Mucosa of rectum (tissue), 2 donors: ENCODE measurements at regions not wholly inside any gene's neighbourhood (a gene's known extent, or its start where the extent isn't known, plus 50 kb on each side); places are given as distances from the start of the nearest gene placed in this dataset.
"Not testable (repeated sequence)": the region's sequence is repeated elsewhere in the genome, so short reads cannot be mapped to it uniquely, and the experiment has no call there.

Experiments used
- H3K27ac ChIP-seq, 2 donors: one replicate each; pipeline ENCODE4 v1.7.0; 2013; ENCODE audit warnings: inconsistent platforms in 2 of 2, low read depth in 2 of 2, low read length in 2 of 2
- H3K27me3 ChIP-seq, 2 donors: one replicate each; pipeline ENCODE4 v1.7.0; 2013; ENCODE audit warnings: low read length in 2 of 2; ENCODE audit not compliant: control insufficient read depth in 2 of 2, insufficient read depth in 2 of 2
- H3K36me3 ChIP-seq, 2 donors: one replicate each; pipeline ENCODE4 v1.7.0; 2013; ENCODE audit warnings: low read length in 2 of 2; ENCODE audit not compliant: control insufficient read depth in 2 of 2, insufficient read depth in 2 of 2
- H3K4me1 ChIP-seq, 2 donors: one replicate each; pipeline ENCODE4 v1.7.0; 2013; ENCODE audit warnings: low read length in 2 of 2, mild to moderate bottlenecking in 1 of 2; ENCODE audit not compliant: control insufficient read depth in 2 of 2, insufficient read depth in 2 of 2
- H3K4me3 ChIP-seq, 2 donors: one replicate each; pipeline ENCODE4 v1.7.0; 2013; ENCODE audit warnings: low read length in 2 of 2
- H3K9ac ChIP-seq, 2 donors: one replicate each; pipeline ENCODE4 v1.7.0; 2013; ENCODE audit warnings: low read length in 2 of 2, low read depth in 1 of 2, mild to moderate bottlenecking in 1 of 2
- H3K9me3 ChIP-seq, 2 donors: one replicate each; pipeline ENCODE4 v1.7.0; 2013; ENCODE audit warnings: low read length in 2 of 2; ENCODE audit not compliant: control insufficient read depth in 2 of 2
- donor health status: healthy.
- donor health status: Normal muscosa, but diverticular disease.

DNA sequence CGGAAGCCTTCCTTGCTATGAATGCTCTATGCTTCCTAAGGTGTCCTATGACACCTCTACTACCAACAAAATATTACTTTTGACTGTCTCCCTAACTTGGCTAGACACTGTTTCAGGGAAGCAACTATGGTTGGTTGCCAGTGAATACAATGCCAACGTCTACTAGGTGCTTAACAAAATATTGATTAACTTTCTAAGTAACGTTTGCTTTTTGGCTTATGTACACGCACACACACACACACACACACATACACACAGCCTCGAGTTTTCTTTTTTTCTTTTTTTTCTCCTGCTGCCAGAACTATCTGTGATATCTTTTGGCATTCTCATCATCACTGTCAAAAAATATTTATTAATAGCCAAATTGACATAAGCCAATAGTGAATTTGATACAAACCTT lies 864.0 kb downstream of the PLA2G4A start:
- Histone ChIP-seq H3K4me3 (no peak overlapping the region), H3K27ac (no peak overlapping the region), H3K27me3 (no peaks in the 10 kb centered on the region), H3K4me1 (no peaks in the 10 kb centered on the region), H3K9ac (no peak overlapping the region), H3K9me3 (no peaks in the 10 kb centered on the region), H3K36me3 (no peaks in the 10 kb centered on the region)

GRCh38 chr1:187696073-187696472 lies 867.3 kb downstream of the PLA2G4A start:
- no peaks in the 10 kb centered on the region for H3K27me3 ChIP-seq
- no peak overlapping the region for H3K9ac ChIP-seq

GRCh38 chr1:187703138-187704130 lies 874.7 kb downstream of the PLA2G4A start:
- H3K27me3 ChIP-seq, H3K4me1 ChIP-seq, H3K9ac ChIP-seq, H3K36me3 ChIP-seq, H3K4me3 ChIP-seq, H3K27ac ChIP-seq, H3K9me3 ChIP-seq: not testable (repeated sequence)

More at GRCh38 chr1:187696073-187696472, 867.3 kb downstream of the PLA2G4A start:
- Histone ChIP-seq H3K36me3 (no peaks in the 10 kb centered on the region), H3K4me1 (no peaks in the 10 kb centered on the region), H3K27ac (no peak overlapping the region), H3K4me3 (no peak overlapping the region), H3K9me3 (no peaks in the 10 kb centered on the region)

DNA sequence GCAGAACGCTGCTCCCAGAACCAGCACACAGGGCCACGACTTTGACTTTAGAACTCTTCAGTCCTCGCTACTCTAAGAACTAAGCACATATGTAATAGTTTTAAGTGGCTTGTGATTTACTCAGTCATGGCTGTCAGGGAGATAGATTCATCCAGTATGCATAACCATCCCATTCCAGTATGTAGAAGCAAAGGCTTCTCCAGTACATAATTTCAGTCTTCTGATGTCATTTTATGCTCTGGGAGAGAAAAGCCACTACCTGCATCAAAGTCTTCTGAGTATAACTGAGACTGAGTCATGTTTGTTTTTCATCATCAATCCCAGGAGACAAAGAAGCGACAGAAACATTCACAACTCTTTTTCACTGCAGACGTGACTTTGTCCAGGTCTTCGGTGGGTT lies 885.7 kb downstream of the PLA2G4A start:
- H3K27me3 ChIP-seq: no peaks in the 10 kb centered on the region
- no peak overlapping the region for H3K27ac ChIP-seq
- H3K4me3 ChIP-seq: no peak overlapping the region
- no peaks in the 10 kb centered on the region for H3K4me1 ChIP-seq
- H3K9me3 ChIP-seq: peaks cover 0 to 2% of the 10 kb centered on the region in 2 donors
- no peaks in the 10 kb centered on the region for H3K36me3 ChIP-seq
- H3K9ac ChIP-seq: no peak overlapping the region

DNA sequence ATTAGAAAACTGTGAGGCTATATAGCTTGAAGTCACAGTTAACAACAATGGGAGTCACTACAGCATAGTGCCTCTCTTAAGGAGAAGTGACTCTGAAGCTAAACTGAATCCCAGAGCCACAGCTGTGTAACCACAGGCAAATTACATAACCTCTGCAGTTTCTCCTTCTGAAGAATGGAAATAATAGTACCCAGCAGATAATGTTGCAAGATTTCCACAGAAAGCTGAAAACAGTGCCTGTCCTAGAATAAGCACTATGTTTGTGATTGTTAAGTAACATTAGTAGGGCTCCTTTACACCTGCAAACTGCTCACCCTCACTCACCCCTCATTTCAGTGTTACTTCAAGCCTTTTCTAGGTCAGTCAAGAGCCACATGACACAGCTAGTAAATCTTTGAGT lies 886.7 kb downstream of the PLA2G4A start:
- Histone ChIP-seq H3K9me3 (peaks cover 0 to 2% of the 10 kb centered on the region in 2 donors), H3K27ac (no peak overlapping the region), H3K4me1 (no peaks in the 10 kb centered on the region), H3K4me3 (no peak overlapping the region), H3K9ac (no peak overlapping the region), H3K36me3 (no peaks in the 10 kb centered on the region), H3K27me3 (no peaks in the 10 kb centered on the region)

GRCh38 chr1:187716160-187716559 lies 887.4 kb downstream of the PLA2G4A start:
- no peaks in the 10 kb centered on the region for H3K27me3 ChIP-seq
- H3K27ac ChIP-seq: no peak overlapping the region

GRCh38 chr1:187718527-187718926 lies 889.8 kb downstream of the PLA2G4A start:
- H3K27ac ChIP-seq: no peak overlapping the region
- H3K9me3 ChIP-seq: peaks cover 0 to 2% of the 10 kb centered on the region in 2 donors
- H3K4me3 ChIP-seq: no peak overlapping the region
- H3K9ac ChIP-seq: no peak overlapping the region
- H3K36me3 ChIP-seq: no peaks in the 10 kb centered on the region
- H3K27me3 ChIP-seq: no peaks in the 10 kb centered on the region
- no peaks in the 10 kb centered on the region for H3K4me1 ChIP-seq

More at GRCh38 chr1:187716160-187716559, 887.4 kb downstream of the PLA2G4A start:
- Histone ChIP-seq H3K4me3 (no peak overlapping the region), H3K9me3 (peaks cover 0 to 2% of the 10 kb centered on the region in 2 donors), H3K36me3 (no peaks in the 10 kb centered on the region), H3K4me1 (no peaks in the 10 kb centered on the region), H3K9ac (no peak overlapping the region)

- H3K27me3 ChIP-seq: no peaks in the 10 kb centered on the region
- H3K4me3 ChIP-seq: no peak overlapping the region
- H3K9ac ChIP-seq: no peak overlapping the region
- H3K4me1 ChIP-seq: no peaks in the 10 kb centered on the region
- no peaks in the 10 kb centered on the region for H3K9me3 ChIP-seq
- no peaks in the 10 kb centered on the region for H3K36me3 ChIP-seq
- no peak overlapping the region for H3K27ac ChIP-seq
Measured at GRCh38 chr1:187721216-187721615, 892.5 kb downstream of the PLA2G4A start.

GRCh38 chr1:187725216-187725615 lies 896.5 kb downstream of the PLA2G4A start:
- Histone ChIP-seq H3K9me3 (no peaks in the 10 kb centered on the region), H3K27ac (no peak overlapping the region), H3K4me3 (no peak overlapping the region), H3K9ac (no peak overlapping the region), H3K36me3 (no peaks in the 10 kb centered on the region), H3K4me1 (no peaks in the 10 kb centered on the region), H3K27me3 (no peaks in the 10 kb centered on the region)

DNA sequence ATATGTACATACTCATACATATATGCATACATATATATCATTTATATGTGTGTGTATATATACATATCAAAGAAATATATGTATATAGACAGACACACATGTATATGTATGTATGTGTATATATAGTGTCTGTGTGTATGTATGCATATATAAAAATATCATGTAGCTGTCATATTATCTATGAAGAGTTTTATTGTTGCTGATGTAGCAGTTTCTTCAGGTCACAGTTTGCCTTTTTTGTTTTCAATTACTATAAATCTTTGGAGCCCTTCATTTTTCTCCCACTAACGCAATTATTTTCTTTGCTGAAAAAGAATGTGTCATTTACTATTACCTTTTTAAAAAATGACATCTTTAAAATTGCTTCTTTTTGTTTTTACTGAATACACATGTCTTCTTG lies 904.5 kb downstream of the PLA2G4A start:
- no peak overlapping the region for H3K27ac ChIP-seq
- H3K27me3 ChIP-seq: no peaks in the 10 kb centered on the region
- H3K4me1 ChIP-seq: no peaks in the 10 kb centered on the region
- H3K9ac ChIP-seq: no peak overlapping the region
- no peaks in the 10 kb centered on the region for H3K36me3 ChIP-seq
- H3K9me3 ChIP-seq: no peaks in the 10 kb centered on the region
- H3K4me3 ChIP-seq: no peak overlapping the region
